Left lung (tissue), 4 donors: ENCODE measurements at regions not wholly inside any gene's neighbourhood (a gene's known extent, or its start where the extent isn't known, plus 50 kb on each side); places are given as distances from the start of the nearest gene placed in this dataset.
"Not testable (repeated sequence)": the region's sequence is repeated elsewhere in the genome, so short reads cannot be mapped to it uniquely, and the experiment has no call there.

Source experiments
- ATAC-seq: fragments of 200-7000 bp; cut with Tn5 transposase; one replicate; pipeline ENCODE4 v1.9.1; 2020; ENCODE audit warnings: moderate library complexity
- DNase-seq, 4 donors: peaks; one replicate each; pipeline ENCODE4 v3.0.0-alpha.2; 2013 to 2020
- H3K27ac ChIP-seq, 2 donors: fragments of 200-600 bp; sonication (generic) in 1 of 2; one replicate each; pipeline versions ENCODE4 v1.5.0 to v1.8.0; 2020 to 2021
- H3K27me3 ChIP-seq, 2 donors: fragments of 200-600 bp; sonication (generic) in 1 of 2; one replicate each; pipeline versions ENCODE4 v1.5.0 to v1.8.0; 2020 to 2021
- H3K36me3 ChIP-seq, 2 donors: fragments of 200-600 bp; sonication (generic) in 1 of 2; one replicate each; pipeline versions ENCODE4 v1.5.0 to v1.8.0; 2020 to 2021
- H3K4me1 ChIP-seq, 2 donors: fragments of 200-600 bp; one replicate each; pipeline ENCODE4 v1.8.0; 2021
- H3K4me3 ChIP-seq, 2 donors: fragments of 200-600 bp; sonication (generic) in 1 of 2; one replicate each; pipeline versions ENCODE4 v1.5.0 to v1.8.0; 2020 to 2021; ENCODE audit warnings: mild to moderate bottlenecking in 1 of 2
- H3K9me3 ChIP-seq, 2 donors: fragments of 200-600 bp; sonication (generic) in 1 of 2; one replicate each; pipeline versions ENCODE4 v1.5.0 to v1.8.0; 2020 to 2021
- CTCF ChIP-seq, 2 donors: fragments of 200-600 bp; sonication (generic) in 1 of 2; IDR thresholded peaks; one replicate each; pipeline versions ENCODE4 v1.5.0 to v1.8.0; 2021; ENCODE audit warnings: antibody characterized with exemption in 2 of 2
- intact Hi-C, 2 donors: fragments of 100-400 bp; cut with DNase I; formaldehyde crosslinking; loops; one replicate each; pipeline versions ENCODE4 v1.11.2 to v1.14.2; 2022
- donor health status: DM: no; HTN: yes; CAD: no.
- donor health status: DM: no; HTN: no; CAD: no.

DNA sequence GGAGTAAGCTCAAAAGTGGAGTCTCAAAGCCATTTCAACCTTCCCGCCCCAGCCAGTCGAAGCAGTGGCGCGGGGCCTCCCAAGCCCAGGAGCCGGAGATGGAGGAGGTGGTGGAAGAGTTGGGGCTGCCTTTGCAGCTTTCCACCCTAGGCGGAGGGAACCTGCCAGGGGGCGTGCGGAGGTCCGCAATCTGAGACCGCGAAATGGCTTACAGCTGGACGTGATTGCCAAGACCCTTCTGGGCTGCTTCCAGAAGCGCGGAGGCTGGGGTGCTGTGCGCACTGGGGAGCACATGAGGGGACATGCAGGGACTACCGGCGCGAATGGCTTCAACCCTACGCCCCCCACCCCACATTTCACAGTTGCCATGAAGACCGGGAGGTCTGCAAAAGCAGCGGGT is 86.2 kb downstream of the PRR15 start:
- Histone ChIP-seq H3K4me1 (no peaks in the 10 kb centered on the region), H3K27ac (no peak overlapping the region), H3K4me3 (no peak overlapping the region), H3K36me3 (peaks cover 0 to 8% of the 10 kb centered on the region in 2 donors), H3K9me3 (no peaks in the 10 kb centered on the region), H3K27me3 (no peaks in the 10 kb centered on the region)
- no peak for ATAC-seq
- intact Hi-C loops: no loop called here
- no peak for TF ChIP-seq CTCF (IDR thresholded peaks at IDR 0.05)
- peak in 1 of 4 donors; percentile 66 for DNase-seq

DNA sequence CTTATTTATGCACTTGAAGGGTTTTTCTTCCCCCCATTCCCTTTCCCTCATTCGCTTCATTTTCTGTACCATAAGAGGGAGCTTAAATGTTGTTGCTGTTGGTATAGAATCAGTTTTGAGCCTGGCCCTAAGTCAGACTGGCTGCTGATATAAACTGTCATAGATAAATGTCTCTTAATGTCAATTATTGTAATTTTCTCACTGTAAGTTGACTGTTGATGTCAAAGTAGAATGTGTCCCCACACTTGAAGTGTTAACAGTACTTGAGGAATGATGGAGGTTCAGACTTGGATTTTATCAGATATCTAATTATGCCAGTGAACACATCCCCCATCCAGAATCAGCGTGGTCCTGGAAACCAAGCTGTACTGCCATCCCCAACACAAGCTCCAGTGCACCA is 87.8 kb downstream of the PRR15 start:
- intact Hi-C loops: no loop called here
- no peaks in the 10 kb centered on the region for H3K9me3 ChIP-seq
- no peak overlapping the region for H3K27ac ChIP-seq
- H3K27me3 ChIP-seq: no peaks in the 10 kb centered on the region
- no peak overlapping the region for H3K4me3 ChIP-seq
- no peak for TF ChIP-seq CTCF (IDR thresholded peaks at IDR 0.05)
- no peaks in the 10 kb centered on the region for H3K4me1 ChIP-seq
- peaks cover 0 to 8% of the 10 kb centered on the region in 2 donors for H3K36me3 ChIP-seq
- DNase-seq (no peak), ATAC-seq (no peak)

- intact Hi-C loops: no loop called here
- ATAC-seq: no peak
- Histone ChIP-seq H3K27ac (no peak overlapping the region), H3K27me3 (no peaks in the 10 kb centered on the region), H3K36me3 (peaks cover 0 to 8% of the 10 kb centered on the region in 2 donors), H3K4me1 (no peaks in the 10 kb centered on the region), H3K4me3 (no peak overlapping the region), H3K9me3 (no peaks in the 10 kb centered on the region)
- no peak for DNase-seq
- TF ChIP-seq CTCF (IDR thresholded peaks at IDR 0.05): no peak
These were observed 88.9 kb downstream of the PRR15 start for GRCh38 chr7:29652556-29652955.

- H3K4me3 ChIP-seq, H3K27me3 ChIP-seq, H3K36me3 ChIP-seq, ATAC-seq, H3K9me3 ChIP-seq, DNase-seq, H3K4me1 ChIP-seq, intact Hi-C loops, H3K27ac ChIP-seq: not testable (repeated sequence)
These were observed 90.7 kb downstream of the PRR15 start for GRCh38 chr7:29654340-29654739.

- H3K4me3 ChIP-seq: no peak overlapping the region
- DNase-seq (no peak), ATAC-seq (no peak)
- no peaks in the 10 kb centered on the region for H3K27me3 ChIP-seq
- TF ChIP-seq CTCF (IDR thresholded peaks at IDR 0.05): no peak
- no peaks in the 10 kb centered on the region for H3K9me3 ChIP-seq
- no peaks in the 10 kb centered on the region for H3K4me1 ChIP-seq
- H3K36me3 ChIP-seq: no peaks in the 10 kb centered on the region
- intact Hi-C loops: no loop called here
- no peak overlapping the region for H3K27ac ChIP-seq
These were observed 93.7 kb downstream of the PRR15 start for GRCh38 chr7:29657288-29657687.

- Histone ChIP-seq H3K4me3 (no peak overlapping the region), H3K27me3 (no peaks in the 10 kb centered on the region), H3K36me3 (no peaks in the 10 kb centered on the region), H3K4me1 (no peaks in the 10 kb centered on the region), H3K9me3 (no peaks in the 10 kb centered on the region), H3K27ac (no peak overlapping the region)
- DNase-seq: no peak
- intact Hi-C loops: no loop called here
- no peak for TF ChIP-seq CTCF (IDR thresholded peaks at IDR 0.05)
- ATAC-seq: no peak
These were observed 94.2 kb downstream of the PRR15 start for GRCh38 chr7:29657856-29658255.

DNA sequence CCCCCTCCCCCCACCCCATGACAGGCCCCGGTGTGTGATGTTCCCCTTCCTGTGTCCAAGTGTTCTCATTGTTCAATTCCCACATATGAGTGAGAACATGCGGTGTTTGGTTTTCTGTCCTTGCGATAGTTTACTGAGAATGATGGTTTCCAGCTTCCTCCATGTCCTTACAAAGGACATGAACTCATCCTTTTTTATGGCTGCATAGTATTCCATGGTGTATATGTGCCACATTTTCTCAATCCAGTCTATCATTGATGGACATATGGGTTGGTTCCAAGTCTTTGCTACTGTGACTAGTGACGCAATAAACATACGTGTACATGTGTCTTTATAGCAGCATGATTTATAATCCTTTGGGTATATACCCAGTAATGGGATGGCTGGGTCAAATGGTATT is 95.6 kb downstream of the PRR15 start:
- H3K4me1 ChIP-seq, H3K27ac ChIP-seq, H3K36me3 ChIP-seq, DNase-seq, ATAC-seq, intact Hi-C loops, H3K4me3 ChIP-seq, H3K27me3 ChIP-seq, H3K9me3 ChIP-seq: not testable (repeated sequence)

GRCh38 chr7:29662899-29663298 is 99.3 kb downstream of the PRR15 start:
- H3K27me3 ChIP-seq, H3K36me3 ChIP-seq, H3K9me3 ChIP-seq, intact Hi-C loops, ATAC-seq, DNase-seq, H3K4me1 ChIP-seq, H3K27ac ChIP-seq, H3K4me3 ChIP-seq: not testable (repeated sequence)

DNA sequence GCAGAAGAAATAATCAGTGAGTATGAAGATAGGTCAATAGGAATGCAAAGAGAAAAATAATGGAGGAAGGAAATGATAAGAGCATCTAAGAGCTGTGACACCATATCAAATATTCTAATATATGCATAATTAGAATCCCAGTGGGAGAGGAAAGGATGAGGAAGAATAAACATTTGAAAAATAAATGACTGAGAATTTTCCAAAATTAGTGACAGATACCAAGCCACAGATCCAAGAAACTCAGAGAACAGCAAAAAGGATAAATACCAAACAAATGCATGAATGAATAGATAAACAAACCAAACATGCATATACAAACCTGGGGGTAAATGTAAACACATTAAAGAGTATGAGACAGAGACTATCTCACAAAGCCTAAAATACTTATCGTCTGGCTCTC is 101.4 kb downstream of the PRR15 start:
- H3K4me1 ChIP-seq, DNase-seq, H3K27ac ChIP-seq, intact Hi-C loops, H3K36me3 ChIP-seq, H3K9me3 ChIP-seq, ATAC-seq, H3K27me3 ChIP-seq, H3K4me3 ChIP-seq: not testable (repeated sequence)
